ENCODE measurements at regions not wholly inside any gene's neighbourhood (a gene's known extent, or its start where the extent isn't known, plus 50 kb on each side); places are given as distances from the start of the nearest gene placed in this dataset.

GRCh38 chr2:46850742-46851141 lies 64.9 kb downstream of the MCFD2 start:
- DNase-seq = no peak

GRCh38 chr2:46849721-46850556 lies 65.7 kb downstream of the MCFD2 start:
- DNase-seq = no peak

- no peak for DNase-seq
Observed at GRCh38 chr2:46849046-46849715, 66.4 kb downstream of the MCFD2 start.

GRCh38 chr2:46848447-46848846 lies 67.2 kb downstream of the MCFD2 start:
- no peak for DNase-seq

- no peak for DNase-seq
Observed at GRCh38 chr2:46847726-46848412, 67.7 kb downstream of the MCFD2 start.

DNA sequence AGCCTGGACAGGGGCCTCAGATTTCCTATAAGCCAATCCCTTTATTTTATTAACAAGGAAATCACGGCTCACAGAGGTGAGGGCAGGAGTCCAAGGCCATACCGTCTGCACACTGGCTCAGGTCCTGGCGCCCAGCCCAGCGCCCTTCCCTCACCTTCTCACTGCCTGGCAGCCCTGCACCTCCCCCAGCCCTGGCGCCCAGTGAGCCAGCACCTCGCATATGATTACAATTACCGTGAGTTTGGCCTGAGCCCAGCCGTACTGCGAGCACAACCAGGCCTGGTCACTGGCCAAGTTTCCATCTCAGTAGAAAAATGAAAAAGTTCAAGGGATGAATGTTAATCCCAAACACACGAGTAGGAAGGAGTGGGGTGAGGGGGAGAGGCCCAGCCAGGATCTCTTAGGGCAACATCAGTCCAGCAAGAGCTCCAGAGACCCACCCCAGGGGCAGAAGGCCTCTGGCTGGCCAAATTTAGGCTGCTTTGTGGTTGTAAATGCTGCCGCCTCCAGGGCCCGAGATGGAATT lies 68.4 kb downstream of the MCFD2 start:
- peak; percentile 78 for DNase-seq

- DNase-seq = no peak
Observed at GRCh38 chr2:46846536-46846935, 69.1 kb downstream of the MCFD2 start.

GRCh38 chr2:46845542-46846486 lies 69.8 kb downstream of the MCFD2 start:
- no peak for DNase-seq

DNA sequence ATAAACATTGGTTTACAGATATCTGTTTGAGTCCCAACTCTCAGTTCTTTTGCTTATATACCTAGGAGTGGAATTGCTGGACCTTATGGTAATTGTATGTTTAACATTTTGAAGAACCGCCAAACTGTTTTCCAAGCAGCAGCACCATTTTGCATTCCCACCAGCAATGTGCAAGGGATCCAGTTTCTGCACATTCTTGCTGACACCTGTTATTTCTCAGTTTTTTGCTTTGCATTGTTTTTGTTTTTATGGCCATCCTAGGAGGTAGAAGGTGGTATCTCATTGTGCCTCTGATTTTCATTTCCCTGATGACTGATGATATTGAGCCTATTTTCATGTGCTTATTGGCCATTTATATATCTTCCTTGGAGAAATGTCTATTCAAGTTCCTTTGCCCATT lies 71.2 kb downstream of the MCFD2 start:
- DNase-seq = no peak

- no peak for DNase-seq
Observed at GRCh38 chr2:46844034-46844433, 71.6 kb downstream of the MCFD2 start.

DNA sequence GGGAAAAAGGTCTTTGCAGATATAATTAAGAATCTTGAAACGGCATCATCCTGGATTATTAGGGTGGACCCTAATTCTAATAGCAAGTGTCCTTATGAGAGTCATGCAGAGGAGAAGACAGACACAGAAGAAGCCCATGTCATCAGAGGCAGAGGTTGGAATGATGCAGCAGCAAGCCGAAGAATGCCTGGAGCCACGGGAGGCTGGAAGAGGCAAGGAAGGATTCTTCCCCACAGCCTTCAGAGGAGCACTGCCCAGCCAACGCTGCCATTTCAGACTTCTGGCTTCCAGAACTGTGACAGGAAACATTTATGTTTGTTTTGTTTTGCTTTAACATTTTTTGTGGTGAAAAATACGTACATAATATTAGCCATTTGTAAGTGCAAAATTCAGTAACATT lies 72.3 kb downstream of the MCFD2 start:
- no peak for DNase-seq

DNA sequence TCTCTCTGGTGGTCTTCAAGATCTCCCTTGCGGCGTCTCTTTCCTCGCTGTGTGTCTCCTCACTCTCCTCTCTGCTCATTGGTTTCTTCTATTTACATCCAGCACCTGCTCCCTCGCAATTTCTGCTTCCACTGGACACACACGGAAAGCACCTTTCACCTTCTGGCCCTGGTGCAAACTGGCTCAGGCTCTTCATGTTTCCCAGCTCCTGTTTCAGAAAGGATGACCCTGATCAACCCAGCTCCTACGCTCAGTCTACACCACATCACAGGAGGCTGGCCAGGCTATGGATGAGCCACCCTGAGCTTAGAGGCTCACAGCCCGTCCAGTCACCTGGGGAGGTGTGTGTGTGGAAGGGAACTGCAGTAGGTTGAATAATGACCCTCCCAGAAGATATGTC lies 72.7 kb downstream of the MCFD2 start:
- DNase-seq = no peak

- DNase-seq = no peak
Observed at GRCh38 chr2:46841621-46842020, 74.0 kb downstream of the MCFD2 start.

DNA sequence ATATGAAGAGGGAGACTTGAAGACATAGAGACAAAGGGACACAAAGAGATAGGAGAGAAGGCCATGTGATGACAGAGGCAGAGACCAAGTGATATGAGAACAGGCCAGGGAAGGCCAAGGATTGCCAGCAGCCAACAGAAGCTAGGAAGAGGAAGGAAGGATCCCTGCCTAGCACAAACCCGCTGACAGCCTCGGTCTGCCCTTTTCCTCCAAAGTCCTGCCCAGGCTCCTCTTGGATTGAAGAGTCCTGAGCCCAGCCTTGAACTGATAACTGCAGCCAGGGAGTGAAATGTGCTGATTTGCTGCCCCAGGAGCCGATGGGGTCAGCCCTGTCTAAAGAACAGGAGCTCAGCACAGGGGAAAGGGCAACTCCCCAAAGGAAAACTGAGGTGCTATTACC lies 76.6 kb downstream of the MCFD2 start:
- DNase-seq = no peak

- DNase-seq = no peak
Observed at GRCh38 chr2:46837704-46838103, 77.9 kb downstream of the MCFD2 start.

- no peak for DNase-seq
Observed at GRCh38 chr2:46837112-46837454, 78.5 kb downstream of the MCFD2 start.

GRCh38 chr2:46836295-46837111 lies 79.1 kb downstream of the MCFD2 start:
- no peak for DNase-seq

- DNase-seq = no peak
Observed at GRCh38 chr2:46835520-46835919, 80.1 kb downstream of the MCFD2 start.

GRCh38 chr2:46832543-46832942 lies 83.1 kb downstream of the MCFD2 start:
- DNase-seq = no peak

- no peak for DNase-seq
Observed at GRCh38 chr2:46831869-46832265, 83.7 kb downstream of the MCFD2 start.

Data from left kidney (tissue), 1 donor.